Lower leg skin (tissue), 3 donors: ENCODE measurements at regions not wholly inside any gene's neighbourhood (a gene's known extent, or its start where the extent isn't known, plus 50 kb on each side); places are given as distances from the start of the nearest gene placed in this dataset.

Experiments
- POLR2A ChIP-seq, 2 donors: fragments of 450-650 bp; IDR thresholded peaks; one replicate each; pipeline ENCODE4 v1.6.1; 2016 to 2017; ENCODE audit warnings: antibody characterized with exemption in 2 of 2, mild to moderate bottlenecking in 1 of 2, moderate library complexity in 1 of 2
- TF ChIP-seq, protein P1 (sequence below), 3 donors: fragments of 450-650 bp; IDR thresholded peaks; one replicate each; pipeline ENCODE4 v1.5.1; 2016; ENCODE audit warnings: antibody characterized with exemption in 3 of 3, mild to moderate bottlenecking in 3 of 3, moderate library complexity in 2 of 3

DNA sequence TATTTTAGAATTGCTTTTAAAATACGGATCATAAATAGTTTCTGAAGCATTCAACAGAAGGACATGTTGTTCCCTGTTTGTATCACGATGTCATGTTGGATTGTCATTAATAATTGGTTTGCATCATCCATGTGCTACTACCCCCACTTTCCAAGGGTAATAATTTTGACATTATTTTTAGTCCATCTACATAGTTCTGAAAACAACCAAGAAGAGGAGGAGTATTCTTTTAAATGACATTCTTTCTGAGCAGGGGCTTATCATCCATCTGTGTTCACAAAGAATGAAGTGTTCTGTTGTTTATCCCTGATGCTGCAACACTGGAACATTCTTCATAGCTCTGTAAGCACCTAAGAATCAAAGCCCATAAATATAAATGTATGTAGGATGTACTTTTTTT is 151.0 kb upstream of the CITED2 start:
- TF ChIP-seq, protein P1, sequence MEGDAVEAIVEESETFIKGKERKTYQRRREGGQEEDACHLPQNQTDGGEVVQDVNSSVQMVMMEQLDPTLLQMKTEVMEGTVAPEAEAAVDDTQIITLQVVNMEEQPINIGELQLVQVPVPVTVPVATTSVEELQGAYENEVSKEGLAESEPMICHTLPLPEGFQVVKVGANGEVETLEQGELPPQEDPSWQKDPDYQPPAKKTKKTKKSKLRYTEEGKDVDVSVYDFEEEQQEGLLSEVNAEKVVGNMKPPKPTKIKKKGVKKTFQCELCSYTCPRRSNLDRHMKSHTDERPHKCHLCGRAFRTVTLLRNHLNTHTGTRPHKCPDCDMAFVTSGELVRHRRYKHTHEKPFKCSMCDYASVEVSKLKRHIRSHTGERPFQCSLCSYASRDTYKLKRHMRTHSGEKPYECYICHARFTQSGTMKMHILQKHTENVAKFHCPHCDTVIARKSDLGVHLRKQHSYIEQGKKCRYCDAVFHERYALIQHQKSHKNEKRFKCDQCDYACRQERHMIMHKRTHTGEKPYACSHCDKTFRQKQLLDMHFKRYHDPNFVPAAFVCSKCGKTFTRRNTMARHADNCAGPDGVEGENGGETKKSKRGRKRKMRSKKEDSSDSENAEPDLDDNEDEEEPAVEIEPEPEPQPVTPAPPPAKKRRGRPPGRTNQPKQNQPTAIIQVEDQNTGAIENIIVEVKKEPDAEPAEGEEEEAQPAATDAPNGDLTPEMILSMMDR (IDR thresholded peaks at IDR 0.05), result no peak
- TF ChIP-seq POLR2A (IDR thresholded peaks at IDR 0.05), result no peak
